SK-N-SH (cell line): ENCODE measurements at regions not wholly inside any gene's neighbourhood (a gene's known extent, or its start where the extent isn't known, plus 50 kb on each side); places are given as distances from the start of the nearest gene placed in this dataset.

Experiments
- CTCF ChIA-PET: fragments of 300-600, 350-600 bp; formaldehyde crosslinking; extraction: SDS; loops from one replicate; lab custom pipeline; 2021; lab: Yijun Ruan, JAX
- POLR2A ChIA-PET: fragments of 350-600 bp; sonication (Branson Sonifier 250); formaldehyde crosslinking; extraction: SDS; loops from one replicate; lab custom pipeline; 2020; ENCODE audit warnings: antibody characterized with exemption, inconsistent platforms; lab: Yijun Ruan, JAX
- DNase-seq: peaks from one replicate; pipeline ENCODE4 v3.0.0; 2012
- H2AFZ ChIP-seq: fragments of 200-600 bp; sonication (generic); 2 replicates; pipeline ENCODE4 v1.8.1; 2016; ENCODE audit warnings: antibody characterized with exemption, mild to moderate bottlenecking, low read depth
- H3F3A ChIP-seq: fragments of 200-600 bp; sonication (generic); replicated peaks from 2 replicates; pipeline ENCODE3; 2016; ENCODE audit warnings: antibody characterized with exemption, mild to moderate bottlenecking; ENCODE audit not compliant: insufficient read depth
- H3K27ac ChIP-seq, 2 experiments: fragments of 200-500 bp in 1 of 2; fragments of 200-600 bp in 1 of 2; sonication (Bioruptor generic) in 1 of 2; sonication (generic), shearing (Covaris generic) in 1 of 2; 2 replicates each; pipeline versions ENCODE4 v1.5.1 to v1.6.1; 2014 to 2016; ENCODE audit warnings: low read depth in 2 of 2, inconsistent platforms in 1 of 2, low read length in 1 of 2, mild to moderate bottlenecking in 1 of 2, mixed read lengths in 1 of 2
- H3K27me3 ChIP-seq: fragments of 200-600 bp; sonication (generic), shearing (Covaris generic); 2 replicates; pipeline ENCODE4 v1.6.1; 2016; ENCODE audit warnings: mixed run types; ENCODE audit not compliant: insufficient read depth
- H3K36me3 ChIP-seq, 2 experiments: fragments of 200-500 bp in 1 of 2; fragments of 200-600 bp in 1 of 2; sonication (Bioruptor generic) in 1 of 2; sonication (generic) in 1 of 2; replicated peaks in 1 of 2; 2 replicates each; pipeline versions ENCODE3 to v1.5.1; 2014 to 2016; ENCODE audit warnings: low read length in 1 of 2, mild to moderate bottlenecking in 1 of 2; ENCODE audit not compliant: insufficient read depth in 2 of 2, control insufficient read depth in 1 of 2
- H3K4me1 ChIP-seq, 2 experiments: fragments of 200-500 bp in 1 of 2; fragments of 200-600 bp in 1 of 2; sonication (Bioruptor generic) in 1 of 2; sonication (generic), shearing (Covaris generic) in 1 of 2; 2 replicates each; pipeline versions ENCODE4 v1.5.1 to v1.6.1; 2014 to 2016; ENCODE audit warnings: low read depth in 1 of 2, low read length in 1 of 2, mixed run types in 1 of 2; ENCODE audit not compliant: insufficient read depth in 2 of 2, control insufficient read depth in 1 of 2
- H3K4me2 ChIP-seq: fragments of 200-600 bp; sonication (generic), shearing (Covaris generic); 2 replicates; pipeline ENCODE4 v1.6.1; 2017; ENCODE audit warnings: mixed run types
- H3K4me3 ChIP-seq, 2 experiments: fragments of 200-500 bp in 1 of 2; fragments of 200-600 bp in 1 of 2; sonication (Bioruptor generic) in 1 of 2; sonication (generic), shearing (Covaris generic) in 1 of 2; 2 replicates each; pipeline versions ENCODE4 v1.5.1 to v1.8.1; 2014 to 2016; ENCODE audit warnings: low read depth in 2 of 2, inconsistent platforms in 1 of 2, low read length in 1 of 2, mild to moderate bottlenecking in 1 of 2, mixed read lengths in 1 of 2, moderate library complexity in 1 of 2
- H3K79me2 ChIP-seq: fragments of 200-600 bp; sonication (generic); 2 replicates; pipeline ENCODE4 v1.8.1; 2017; ENCODE audit warnings: mild to moderate bottlenecking; ENCODE audit not compliant: insufficient read depth
- H3K9ac ChIP-seq: fragments of 200-600 bp; sonication (generic); 2 replicates; pipeline ENCODE4 v1.6.1; 2017; ENCODE audit warnings: mixed run types
- H3K9me2 ChIP-seq: fragments of 200-600 bp; sonication (generic); 2 replicates; pipeline ENCODE4 v1.6.1; 2017; ENCODE audit warnings: mixed run types
- H3K9me3 ChIP-seq: fragments of 200-600 bp; sonication (generic); 2 replicates; pipeline ENCODE4 v1.6.1; 2017; ENCODE audit warnings: mixed run types, mild to moderate bottlenecking, moderate library complexity
- H4K20me1 ChIP-seq: fragments of 200-600 bp; sonication (generic); 2 replicates; pipeline ENCODE4 v1.6.1; 2017; ENCODE audit warnings: mild to moderate bottlenecking, mixed run types; ENCODE audit not compliant: insufficient read depth
- FOXJ3 ChIP-seq: sonication (generic); formaldehyde crosslinking; IDR thresholded peaks from 2 replicates; pipeline ENCODE4 v1.5.1; 2020; ENCODE audit warnings: mild to moderate bottlenecking, missing genetic modification reagents
- GABPA ChIP-seq: IDR thresholded peaks from 2 replicates; pipeline ENCODE4 v1.4.0; 2012; ENCODE audit warnings: low read depth, mild to moderate bottlenecking
- GATA2 ChIP-seq: sonication (generic); formaldehyde crosslinking; IDR thresholded peaks from 2 replicates; pipeline ENCODE4 v1.5.0; 2020; ENCODE audit warnings: mild to moderate bottlenecking, missing genetic modification reagents
- JUND ChIP-seq: IDR thresholded peaks from 2 replicates; pipeline ENCODE4 v1.4.0; 2012
- NFIC ChIP-seq: IDR thresholded peaks from 2 replicates; pipeline ENCODE4 v1.4.0; 2012; ENCODE audit warnings: borderline replicate concordance
- NRF1 ChIP-seq: IDR thresholded peaks from 2 replicates; pipeline ENCODE4 v1.6.1; 2012; ENCODE audit warnings: low read depth, mild to moderate bottlenecking, low read length
- POLR2AphosphoS5 ChIP-seq: IDR thresholded peaks from 2 replicates; pipeline ENCODE4 v1.6.1; 2012; ENCODE audit warnings: low read depth, low read length
- RCOR1 ChIP-seq: fragments of 150-350 bp; IDR thresholded peaks from 2 replicates; pipeline ENCODE4 v1.6.1; 2017; ENCODE audit warnings: antibody characterized with exemption, low read length
- REST ChIP-seq: IDR thresholded peaks from 2 replicates; pipeline ENCODE4 v1.6.1; 2012; ENCODE audit warnings: mild to moderate bottlenecking, low read depth, low read length, moderate library complexity
- RXRA ChIP-seq: IDR thresholded peaks from 2 replicates; pipeline ENCODE4 v1.4.0; 2012; ENCODE audit warnings: low read depth, mild to moderate bottlenecking, borderline replicate concordance
- SIN3A ChIP-seq: IDR thresholded peaks from 2 replicates; pipeline ENCODE4 v1.6.1; 2012; ENCODE audit warnings: low read depth, mild to moderate bottlenecking, low read length, moderate library complexity, borderline replicate concordance
- SMC3 ChIP-seq: IDR thresholded peaks from 2 replicates; pipeline ENCODE4 v1.6.1; 2012; ENCODE audit warnings: low read depth, low read length, improper control_type of control experiment
- USF1 ChIP-seq: IDR thresholded peaks from 2 replicates; pipeline ENCODE4 v1.4.0; 2012; ENCODE audit warnings: low read depth, borderline replicate concordance
- USF2 ChIP-seq: fragments of 150-350 bp; IDR thresholded peaks from 2 replicates; pipeline ENCODE4 v1.6.1; 2017; ENCODE audit warnings: antibody characterized with exemption, low read length, low read depth, borderline replicate concordance
- ZBTB33 ChIP-seq: IDR thresholded peaks from 2 replicates; pipeline ENCODE4 v1.4.0; 2012; ENCODE audit warnings: low read depth, borderline replicate concordance
- WGBS: methylation state at CpG from one replicate; pipeline ENCODE4 v1.1.6; 2017; ENCODE audit warnings: low lambda C conversion rate; 5-methylcytosine and 5-hydroxymethylcytosine counted together

- DNase-seq = no peak
- Histone ChIP-seq H3K4me2 (no peak overlapping the region), H3F3A (no peaks in the 10 kb centered on the region), H3K9me3 (no peaks in the 10 kb centered on the region), H3K9me2 (no peaks in the 10 kb centered on the region), H3K27me3 (no peaks in the 10 kb centered on the region), H3K36me3 (no peaks in the 10 kb centered on the region), H3K4me1 (no peaks in the 10 kb centered on the region), H3K27ac (no peak overlapping the region), H3K4me3 (no peak overlapping the region), H3K79me2 (no peaks in the 10 kb centered on the region), H4K20me1 (no peaks in the 10 kb centered on the region), H2AFZ (no peak overlapping the region), H3K9ac (no peak overlapping the region)
- POLR2A ChIA-PET = no interaction called here
- CTCF ChIA-PET = interaction anchor here (0.9 kb wide), 1 partner anchor 8 kb away, joined by 4 read pairs; no protein-coding TSS in a partner anchor
- 49% methylated on average over 2 of the region's 2 CpGs for WGBS
- no peak for TF ChIP-seq RXRA
- TF ChIP-seq POLR2AphosphoS5 = no peak
- TF ChIP-seq FOXJ3 (CRISPR knock-in tag) = no peak
- TF ChIP-seq ZBTB33 = no peak
- TF ChIP-seq REST = no peak
Observed at GRCh38 chr1:70915258-70916033, 132.2 kb downstream of the PTGER3 start.

GRCh38 chr1:70916034-70916427 lies 131.6 kb downstream of the PTGER3 start:
- no peak overlapping the region for H3K4me3 ChIP-seq
- POLR2A ChIA-PET = no interaction called here
- H3K36me3 ChIP-seq = no peaks in the 10 kb centered on the region
- H2AFZ ChIP-seq = no peak overlapping the region
- H3K4me2 ChIP-seq = no peak overlapping the region
- no peaks in the 10 kb centered on the region for H3K4me1 ChIP-seq
- no peaks in the 10 kb centered on the region for H4K20me1 ChIP-seq
- H3K79me2 ChIP-seq = no peaks in the 10 kb centered on the region
- no peaks in the 10 kb centered on the region for H3K9me3 ChIP-seq
- H3K9ac ChIP-seq = no peak overlapping the region
- CTCF ChIA-PET = no interaction called here
- no peak overlapping the region for H3K27ac ChIP-seq
- WGBS = 17% methylated on average over 2 of the region's 2 CpGs
- no peaks in the 10 kb centered on the region for H3K9me2 ChIP-seq
- H3K27me3 ChIP-seq = no peaks in the 10 kb centered on the region
- no peaks in the 10 kb centered on the region for H3F3A ChIP-seq
- no peak for DNase-seq
- no peak for TF ChIP-seq NFIC
- no peak for TF ChIP-seq GABPA
- TF ChIP-seq USF2 = no peak
- no peak for TF ChIP-seq SIN3A
- TF ChIP-seq USF1 = no peak
- TF ChIP-seq GATA2 = no peak
- no peak for TF ChIP-seq FOXJ3 (CRISPR knock-in tag)
- no peak for TF ChIP-seq SMC3
- no peak for TF ChIP-seq JUND
- no peak for TF ChIP-seq POLR2AphosphoS5
- no peak for TF ChIP-seq NRF1
- no peak for TF ChIP-seq REST
- no peak for TF ChIP-seq RCOR1
